ENCODE measurements at regions not wholly inside any gene's neighbourhood (a gene's known extent, or its start where the extent isn't known, plus 50 kb on each side); places are given as distances from the start of the nearest gene placed in this dataset.

DNA sequence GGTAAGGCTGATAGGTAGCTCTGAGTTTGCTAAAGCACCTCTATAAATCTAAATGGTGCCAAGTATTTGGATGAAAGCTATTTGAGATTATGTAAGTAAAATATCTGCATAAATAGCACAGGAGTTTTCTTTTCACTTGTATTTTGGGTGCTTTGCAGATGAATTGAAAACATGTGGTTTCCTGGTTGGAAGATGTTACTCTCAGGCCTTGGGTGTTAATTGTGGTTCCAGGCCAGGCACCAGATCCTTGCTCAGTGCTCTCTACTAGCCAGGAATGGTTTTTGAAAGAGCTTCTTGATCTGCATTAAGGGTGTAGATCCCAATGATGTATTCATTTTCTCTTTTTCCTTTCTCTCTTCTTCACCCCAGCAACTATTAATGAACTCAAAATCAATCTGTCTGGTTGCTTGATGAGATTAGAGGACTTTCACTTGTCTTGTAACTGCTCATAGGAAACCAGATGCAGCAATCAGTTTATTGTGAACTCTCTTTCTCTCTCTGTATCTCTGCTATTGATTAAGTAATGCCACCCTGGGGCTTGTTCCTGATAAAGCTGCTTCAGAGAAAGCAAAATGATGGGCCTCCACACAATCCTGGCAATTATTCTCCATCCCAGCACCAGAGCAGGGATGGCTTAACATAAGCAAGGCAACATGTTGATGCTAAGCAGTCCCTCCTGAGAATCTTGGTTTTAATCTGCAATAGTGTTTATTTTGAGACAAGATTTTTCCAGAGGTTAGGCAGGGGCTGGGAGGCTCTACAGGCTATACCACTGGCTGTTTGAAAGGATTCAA is 147.0 kb upstream of the NTM start:
- Histone ChIP-seq H3K9ac (ENCODE audit: low read length) (no peak overlapping the region), H3K4me2 (ENCODE audit: low read length) (no peak overlapping the region), H3K36me3 (ENCODE audit: insufficient read depth, low read length) (no peaks in the 10 kb centered on the region), H3K27me3 (ENCODE audit: insufficient read depth, low read length) (no peaks in the 10 kb centered on the region), H3K79me2 (ENCODE audit: insufficient read depth, low read length) (no peaks in the 10 kb centered on the region), H3K9me3 (ENCODE audit: low read length) (no peaks in the 10 kb centered on the region), H3F3A (ENCODE audit: insufficient read depth, low read length) (no peaks in the 10 kb centered on the region), H3K4me1 (ENCODE audit: insufficient read depth, low read length, severe bottlenecking) (no peaks in the 10 kb centered on the region), H3K4me3 (ENCODE audit: low read depth, low read length, poor library complexity, severe bottlenecking) (no peak overlapping the region), H4K20me1 (ENCODE audit: insufficient read depth, low read length) (no peaks in the 10 kb centered on the region), H2AFZ (ENCODE audit: low read length) (no peak overlapping the region), H3K9me2 (ENCODE audit: low read depth, low read length) (no peaks in the 10 kb centered on the region), H3K27ac (ENCODE audit: low read depth, low read length, poor library complexity, severe bottlenecking) (no peak overlapping the region)
- TF ChIP-seq EZH2 (IDR thresholded peaks at IDR 0.05; ENCODE audit: borderline replicate concordance, low read length): no peak
- TF ChIP-seq, protein P1, sequence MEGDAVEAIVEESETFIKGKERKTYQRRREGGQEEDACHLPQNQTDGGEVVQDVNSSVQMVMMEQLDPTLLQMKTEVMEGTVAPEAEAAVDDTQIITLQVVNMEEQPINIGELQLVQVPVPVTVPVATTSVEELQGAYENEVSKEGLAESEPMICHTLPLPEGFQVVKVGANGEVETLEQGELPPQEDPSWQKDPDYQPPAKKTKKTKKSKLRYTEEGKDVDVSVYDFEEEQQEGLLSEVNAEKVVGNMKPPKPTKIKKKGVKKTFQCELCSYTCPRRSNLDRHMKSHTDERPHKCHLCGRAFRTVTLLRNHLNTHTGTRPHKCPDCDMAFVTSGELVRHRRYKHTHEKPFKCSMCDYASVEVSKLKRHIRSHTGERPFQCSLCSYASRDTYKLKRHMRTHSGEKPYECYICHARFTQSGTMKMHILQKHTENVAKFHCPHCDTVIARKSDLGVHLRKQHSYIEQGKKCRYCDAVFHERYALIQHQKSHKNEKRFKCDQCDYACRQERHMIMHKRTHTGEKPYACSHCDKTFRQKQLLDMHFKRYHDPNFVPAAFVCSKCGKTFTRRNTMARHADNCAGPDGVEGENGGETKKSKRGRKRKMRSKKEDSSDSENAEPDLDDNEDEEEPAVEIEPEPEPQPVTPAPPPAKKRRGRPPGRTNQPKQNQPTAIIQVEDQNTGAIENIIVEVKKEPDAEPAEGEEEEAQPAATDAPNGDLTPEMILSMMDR (IDR thresholded peaks at IDR 0.05; ENCODE audit: low read length): no peak

DNA sequence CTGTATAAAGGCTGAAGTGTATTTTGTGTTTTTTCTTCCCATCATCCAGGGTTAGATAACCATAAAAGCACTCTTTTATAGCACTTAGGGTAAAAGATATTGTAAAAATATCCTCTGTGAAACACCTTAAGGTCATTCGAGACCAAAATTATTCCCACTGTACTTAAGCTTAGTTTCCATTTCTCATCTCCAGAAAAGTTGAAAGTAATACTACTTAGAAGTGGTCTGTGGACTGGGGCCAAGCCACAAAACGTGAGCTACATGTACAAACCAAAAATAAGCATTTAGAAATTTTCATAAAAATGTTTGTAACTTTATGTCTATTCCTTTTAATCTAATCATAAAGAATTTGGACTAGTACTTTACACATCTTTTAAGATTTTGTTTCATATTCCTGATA is 142.0 kb upstream of the NTM start:
- no peaks in the 10 kb centered on the region for H4K20me1 ChIP-seq (ENCODE audit: insufficient read depth, low read length)
- TF ChIP-seq EZH2 (IDR thresholded peaks at IDR 0.05; ENCODE audit: borderline replicate concordance, low read length): no peak
- TF ChIP-seq, protein P1 (IDR thresholded peaks at IDR 0.05; ENCODE audit: low read length): no peak
- no peaks in the 10 kb centered on the region for H3K4me1 ChIP-seq (ENCODE audit: insufficient read depth, low read length, severe bottlenecking)
- no peaks in the 10 kb centered on the region for H3K27me3 ChIP-seq (ENCODE audit: insufficient read depth, low read length)
- no peaks in the 10 kb centered on the region for H3K36me3 ChIP-seq (ENCODE audit: insufficient read depth, low read length)
- H3K9me2 ChIP-seq (ENCODE audit: low read depth, low read length): no peaks in the 10 kb centered on the region
- H3K4me2 ChIP-seq (ENCODE audit: low read length): no peak overlapping the region
- H3K9me3 ChIP-seq (ENCODE audit: low read length): no peaks in the 10 kb centered on the region
- no peaks in the 10 kb centered on the region for H3K79me2 ChIP-seq (ENCODE audit: insufficient read depth, low read length)
- no peak overlapping the region for H2AFZ ChIP-seq (ENCODE audit: low read length)
- H3K4me3 ChIP-seq (ENCODE audit: low read depth, low read length, poor library complexity, severe bottlenecking): no peak overlapping the region
- H3F3A ChIP-seq (ENCODE audit: insufficient read depth, low read length): no peaks in the 10 kb centered on the region
- no peak overlapping the region for H3K27ac ChIP-seq (ENCODE audit: low read depth, low read length, poor library complexity, severe bottlenecking)
- no peak overlapping the region for H3K9ac ChIP-seq (ENCODE audit: low read length)

DNA sequence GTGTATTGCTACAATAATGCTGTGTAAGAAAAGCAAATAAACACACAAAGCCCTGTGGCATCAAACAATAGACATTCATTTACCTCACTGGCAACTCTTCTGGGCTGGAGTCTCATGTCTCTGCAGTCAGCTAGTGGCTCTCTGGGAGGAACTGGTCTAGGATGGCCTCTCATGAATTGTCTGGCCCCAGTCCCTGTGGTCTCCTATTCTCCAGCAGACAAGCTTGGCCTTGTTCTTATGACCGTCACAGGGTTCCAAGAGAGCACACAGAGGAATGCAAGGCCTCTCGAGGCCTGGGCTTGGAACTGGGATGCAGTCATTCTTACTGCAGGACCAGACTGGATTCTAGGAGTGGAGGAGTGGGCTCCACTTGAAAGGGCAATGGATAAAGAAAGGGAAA is 141.2 kb upstream of the NTM start:
- H3K4me2 ChIP-seq (ENCODE audit: low read length): no peak overlapping the region
- H2AFZ ChIP-seq (ENCODE audit: low read length): no peak overlapping the region
- no peak for TF ChIP-seq EZH2 (IDR thresholded peaks at IDR 0.05; ENCODE audit: borderline replicate concordance, low read length)
- TF ChIP-seq, protein P1 (IDR thresholded peaks at IDR 0.05; ENCODE audit: low read length): no peak

More for the DNA sequence above, 141.2 kb upstream of the NTM start:
- H3K9ac ChIP-seq (ENCODE audit: low read length): no peak overlapping the region
- H3K27ac ChIP-seq (ENCODE audit: low read depth, low read length, poor library complexity, severe bottlenecking): no peak overlapping the region
- H4K20me1 ChIP-seq (ENCODE audit: insufficient read depth, low read length): no peaks in the 10 kb centered on the region
- H3K79me2 ChIP-seq (ENCODE audit: insufficient read depth, low read length): no peaks in the 10 kb centered on the region
- no peaks in the 10 kb centered on the region for H3K9me3 ChIP-seq (ENCODE audit: low read length)
- no peak overlapping the region for H3K4me3 ChIP-seq (ENCODE audit: low read depth, low read length, poor library complexity, severe bottlenecking)
- no peaks in the 10 kb centered on the region for H3K27me3 ChIP-seq (ENCODE audit: insufficient read depth, low read length)
- no peaks in the 10 kb centered on the region for H3K4me1 ChIP-seq (ENCODE audit: insufficient read depth, low read length, severe bottlenecking)
- H3F3A ChIP-seq (ENCODE audit: insufficient read depth, low read length): no peaks in the 10 kb centered on the region
- H3K36me3 ChIP-seq (ENCODE audit: insufficient read depth, low read length): no peaks in the 10 kb centered on the region
- no peaks in the 10 kb centered on the region for H3K9me2 ChIP-seq (ENCODE audit: low read depth, low read length)

Data from OCI-LY1 (cell line).